Calu3 (cell line): ENCODE measurements at regions not wholly inside any gene's neighbourhood (a gene's known extent, or its start where the extent isn't known, plus 50 kb on each side); places are given as distances from the start of the nearest gene placed in this dataset.

Source experiments
- BruUV-seq: library from RNA; stranded (reverse); fragments of 400-500 nt; replicated peaks from 2 replicates; lab custom pipeline; 2021; lab: Mats Ljungman, UMichigan
- CTCF ChIA-PET: fragments of 300-600 bp; sonication (Branson Sonifier 250); formaldehyde crosslinking; loops from one replicate; lab custom pipeline; 2022; ENCODE audit warnings: antibody characterized with exemption; lab: Charles Lee
- DNase-seq: peaks from one replicate; pipeline ENCODE4 v3.0.0; 2022
- H3K27ac Mint-ChIP-seq: one replicate; pipeline ENCODE4 v1.8.0; 2022; ENCODE audit warnings: mixed read lengths; ENCODE audit not compliant: unreplicated experiment
- H3K27me3 Mint-ChIP-seq: one replicate; pipeline ENCODE4 v1.8.0; 2022; ENCODE audit warnings: mixed read lengths; ENCODE audit not compliant: unreplicated experiment
- H3K36me3 Mint-ChIP-seq: one replicate; pipeline ENCODE4 v1.8.0; 2022; ENCODE audit warnings: mild to moderate bottlenecking, moderate library complexity, mixed read lengths; ENCODE audit not compliant: insufficient read depth, unreplicated experiment
- H3K4me1 Mint-ChIP-seq: one replicate; pipeline ENCODE4 v1.8.0; 2022; ENCODE audit warnings: mild to moderate bottlenecking, low read depth, mixed read lengths; ENCODE audit not compliant: unreplicated experiment
- H3K4me3 Mint-ChIP-seq: one replicate; pipeline ENCODE4 v1.8.0; 2022; ENCODE audit warnings: mild to moderate bottlenecking, low read depth, moderate library complexity, mixed read lengths; ENCODE audit not compliant: unreplicated experiment
- H3K9me3 Mint-ChIP-seq: one replicate; pipeline ENCODE4 v1.8.0; 2022; ENCODE audit warnings: low read depth, mixed read lengths; ENCODE audit not compliant: unreplicated experiment
- CTCF ChIP-seq: fragments of 200-600 bp; IDR thresholded peaks from one replicate; pipeline ENCODE4 v1.8.0; 2022; ENCODE audit warnings: antibody characterized with exemption; ENCODE audit not compliant: unreplicated experiment
- intact Hi-C: fragments of 100-400 bp; cut with micrococcal nuclease; formaldehyde crosslinking; loops from one replicate; pipeline ENCODE4 v1.10.0; 2022; ENCODE audit not compliant: unreplicated experiment

GRCh38 chr13:47650209-47650608 is 350.9 kb downstream of the SUCLA2 start:
- no peak for TF ChIP-seq CTCF
- DNase-seq = no peak
- CTCF ChIA-PET = no interaction called here
- no peaks in the 10 kb centered on the region for H3K27me3 Mint-ChIP-seq
- no peaks in the 10 kb centered on the region for H3K4me1 Mint-ChIP-seq
- no peak overlapping the region for H3K27ac Mint-ChIP-seq
- H3K4me3 Mint-ChIP-seq = no peak overlapping the region
- BruUV-seq = no TSS peak
- intact Hi-C loops = no loop called here
- H3K36me3 Mint-ChIP-seq = no peaks in the 10 kb centered on the region
- H3K9me3 Mint-ChIP-seq = no peaks in the 10 kb centered on the region

- no peak overlapping the region for H3K27ac Mint-ChIP-seq
- intact Hi-C loops = no loop called here
- no TSS peak for BruUV-seq
- DNase-seq = no peak
- H3K36me3 Mint-ChIP-seq = no peaks in the 10 kb centered on the region
- no peaks in the 10 kb centered on the region for H3K4me1 Mint-ChIP-seq
- no peak overlapping the region for H3K4me3 Mint-ChIP-seq
- H3K9me3 Mint-ChIP-seq = no peaks in the 10 kb centered on the region
- no peak for TF ChIP-seq CTCF
- no peaks in the 10 kb centered on the region for H3K27me3 Mint-ChIP-seq
- CTCF ChIA-PET = no interaction called here
These were observed 354.1 kb downstream of the SUCLA2 start for GRCh38 chr13:47647001-47647400.

- no peak for TF ChIP-seq CTCF
- Mint-ChIP-seq H3K4me3 (no peak overlapping the region), H3K27me3 (no peaks in the 10 kb centered on the region), H3K9me3 (no peaks in the 10 kb centered on the region), H3K27ac (no peak overlapping the region), H3K4me1 (no peaks in the 10 kb centered on the region), H3K36me3 (no peaks in the 10 kb centered on the region)
- no peak for DNase-seq
- CTCF ChIA-PET = no interaction called here
- intact Hi-C loops = no loop called here
- BruUV-seq = no TSS peak
These were observed 354.8 kb downstream of the SUCLA2 start for GRCh38 chr13:47646298-47646697.

GRCh38 chr13:47639738-47640447 is 361.2 kb downstream of the SUCLA2 start:
- Mint-ChIP-seq H3K4me3 (no peak overlapping the region), H3K4me1 (no peaks in the 10 kb centered on the region), H3K27me3 (no peaks in the 10 kb centered on the region), H3K27ac (no peak overlapping the region), H3K36me3 (no peaks in the 10 kb centered on the region), H3K9me3 (peaks cover 6% of the 10 kb centered on the region)
- no peak for TF ChIP-seq CTCF
- CTCF ChIA-PET = no interaction called here
- BruUV-seq = no TSS peak
- intact Hi-C loops = no loop called here
- no peak for DNase-seq
